GM23338 (cell line): ENCODE measurements at regions not wholly inside any gene's neighbourhood (a gene's known extent, or its start where the extent isn't known, plus 50 kb on each side); places are given as distances from the start of the nearest gene placed in this dataset.

ENCODE experiments used
- ATAC-seq: fragments of 200-7000 bp; cut with Tn5 transposase; 3 replicates; pipeline ENCODE4 v1.9.1; 2020
- DNase-seq: peaks from one replicate; pipeline ENCODE4 v3.0.0-alpha.2; 2015; ENCODE audit warnings: low spot score
- H2AFZ ChIP-seq: fragments of 200-600 bp; sonication (generic); 2 replicates; pipeline ENCODE4 v1.8.0; 2016; ENCODE audit warnings: antibody characterized with exemption, mild to moderate bottlenecking, moderate library complexity
- H3F3A ChIP-seq: fragments of 200-600 bp; sonication (generic); replicated peaks from 2 replicates; pipeline ENCODE4 v1.8.0; 2017; ENCODE audit warnings: antibody characterized with exemption, mixed run types, low read depth
- H3K27ac ChIP-seq: fragments of 200-600 bp; sonication (generic); 2 replicates; pipeline ENCODE4 v1.6.1; 2016; ENCODE audit warnings: low read depth
- H3K27me3 ChIP-seq: fragments of 200-600 bp; sonication (generic); 2 replicates; pipeline ENCODE4 v1.8.0; 2016; ENCODE audit warnings: mild to moderate bottlenecking, mixed run types, moderate library complexity; ENCODE audit not compliant: insufficient read depth
- H3K36me3 ChIP-seq: fragments of 200-600 bp; sonication (generic); 2 replicates; pipeline ENCODE4 v1.8.0; 2016; ENCODE audit warnings: mild to moderate bottlenecking; ENCODE audit not compliant: insufficient read depth
- H3K4me1 ChIP-seq: fragments of 200-600 bp; sonication (generic); 2 replicates; pipeline ENCODE4 v1.8.0; 2016; ENCODE audit warnings: mild to moderate bottlenecking, moderate library complexity; ENCODE audit not compliant: insufficient read depth
- H3K4me2 ChIP-seq: fragments of 200-600 bp; sonication (generic); 2 replicates; pipeline ENCODE4 v1.7.1; 2017; ENCODE audit warnings: mixed run types
- H3K4me3 ChIP-seq: fragments of 200-600 bp; sonication (generic); 2 replicates; pipeline ENCODE4 v1.6.1; 2016; ENCODE audit warnings: mixed run types
- H3K79me2 ChIP-seq: fragments of 200-600 bp; sonication (generic); replicated peaks from 2 replicates; pipeline ENCODE4 v1.8.0; 2017; ENCODE audit warnings: mild to moderate bottlenecking; ENCODE audit not compliant: insufficient read depth
- H3K9me2 ChIP-seq: fragments of 200-600 bp; sonication (generic); 2 replicates; pipeline ENCODE4 v1.8.0; 2017; ENCODE audit not compliant: insufficient read depth
- H4K20me1 ChIP-seq: fragments of 200-600 bp; sonication (generic); replicated peaks from 2 replicates; pipeline ENCODE4 v1.8.0; 2017; ENCODE audit warnings: mild to moderate bottlenecking; ENCODE audit not compliant: insufficient read depth
- H3K27ac Mint-ChIP-seq: 2 replicates; pipeline ENCODE4 v1.8.0; 2020; ENCODE audit warnings: inconsistent platforms, mild to moderate bottlenecking, moderate library complexity, mixed read lengths
- H3K27me3 Mint-ChIP-seq: 3 replicates; pipeline ENCODE4 v1.8.0; 2022; ENCODE audit warnings: low read depth, mild to moderate bottlenecking, moderate library complexity, mixed read lengths, inconsistent platforms; ENCODE audit not compliant: insufficient read depth, poor library complexity
- H3K36me3 Mint-ChIP-seq: 3 replicates; pipeline ENCODE4 v1.8.0; 2021; ENCODE audit warnings: low read depth, mild to moderate bottlenecking, inconsistent platforms, moderate library complexity, mixed read lengths
- H3K4me1 Mint-ChIP-seq: 3 replicates; pipeline ENCODE4 v1.8.0; 2020; ENCODE audit warnings: mild to moderate bottlenecking, inconsistent platforms, mixed read lengths
- H3K4me3 Mint-ChIP-seq: 3 replicates; pipeline ENCODE4 v1.8.0; 2021; ENCODE audit warnings: moderate library complexity, mild to moderate bottlenecking, inconsistent platforms, mixed read lengths
- H3K9me3 Mint-ChIP-seq: 3 replicates; pipeline ENCODE4 v1.8.0; 2020; ENCODE audit warnings: moderate library complexity, mild to moderate bottlenecking, inconsistent platforms, mixed read lengths
- CTCF ChIP-seq, 2 experiments: fragments of 200-600 bp in 1 of 2; sonication (generic) in 1 of 2; conservative IDR thresholded peaks; 2 replicates each; pipeline versions ENCODE4 v1.5.1 to v1.6.1; 2016 to 2017; ENCODE audit warnings: antibody characterized with exemption in 2 of 2, low read depth in 2 of 2, mild to moderate bottlenecking in 2 of 2, moderate library complexity in 1 of 2
- EZH2 ChIP-seq: fragments of 200-600 bp; sonication (generic); IDR thresholded peaks from one replicate; pipeline ENCODE4 v1.8.0; 2017; ENCODE audit warnings: antibody characterized with exemption, mild to moderate bottlenecking, low read depth; ENCODE audit not compliant: unreplicated experiment
- EZH2phosphoT487 ChIP-seq: fragments of 200-600 bp; sonication (generic); IDR thresholded peaks from one replicate; pipeline ENCODE4 v1.8.1; 2018; ENCODE audit warnings: antibody characterized with exemption; ENCODE audit not compliant: unreplicated experiment
- JUNB ChIP-seq: IDR thresholded peaks from one replicate; pipeline ENCODE4 v1.6.1; 2016; ENCODE audit warnings: antibody characterized with exemption; ENCODE audit not compliant: unreplicated experiment
- POLR2AphosphoS5 ChIP-seq: IDR thresholded peaks from 2 replicates; pipeline ENCODE4 v1.6.1; 2016; ENCODE audit warnings: antibody characterized with exemption, low read depth
- REST ChIP-seq: IDR thresholded peaks from one replicate; pipeline ENCODE4 v1.6.1; 2018; ENCODE audit warnings: antibody characterized with exemption; ENCODE audit not compliant: unreplicated experiment
- STAT1 ChIP-seq: IDR thresholded peaks from one replicate; pipeline ENCODE4 v1.6.1; 2016; ENCODE audit warnings: antibody characterized with exemption; ENCODE audit not compliant: unreplicated experiment
- ZNF114 ChIP-seq: fragments of 250-450 bp; sonication (Bioruptor Pico); IDR thresholded peaks from 2 replicates; pipeline ENCODE4 v1.5.0; 2020; ENCODE audit warnings: mild to moderate bottlenecking, moderate library complexity

GRCh38 chr4:125181804-125182203 is 133.0 kb upstream of the FAT4 start (continued):
- TF ChIP-seq REST (no peak), CTCF (conservative IDR thresholded peaks at IDR 0.05; ENCODE audit: low read depth in 2 of 2) (no peak), ZNF114 (CRISPR knock-in tag) (no peak), EZH2 (no peak)

GRCh38 chr4:125179727-125180126 is 135.0 kb upstream of the FAT4 start:
- Mint-ChIP-seq H3K27ac (no peak overlapping the region), H3K4me1 (no peaks in the 10 kb centered on the region), H3K4me3 (no peak overlapping the region), H3K9me3 (no peaks in the 10 kb centered on the region), H3K36me3 (no peaks in the 10 kb centered on the region), H3K27me3 (peaks cover 3% of the 10 kb centered on the region)
- no peak overlapping the region for H2AFZ ChIP-seq
- H3K79me2 ChIP-seq, result no peaks in the 10 kb centered on the region
- DNase-seq (no peak), ATAC-seq (no peak)
- TF ChIP-seq REST (no peak), CTCF (conservative IDR thresholded peaks at IDR 0.05; ENCODE audit: low read depth in 2 of 2) (no peak), POLR2AphosphoS5 (no peak), EZH2phosphoT487 (no peak), ZNF114 (CRISPR knock-in tag) (no peak), STAT1 (no peak), JUNB (no peak)
- H3K4me1 ChIP-seq, result no peaks in the 10 kb centered on the region
- H3K27ac ChIP-seq, result no peak overlapping the region
- no peaks in the 10 kb centered on the region for H3K27me3 ChIP-seq
- no peaks in the 10 kb centered on the region for H3F3A ChIP-seq
- H3K4me3 ChIP-seq, result no peak overlapping the region
- no peak overlapping the region for H3K4me2 ChIP-seq
- H3K36me3 ChIP-seq, result no peaks in the 10 kb centered on the region
- no peaks in the 10 kb centered on the region for H4K20me1 ChIP-seq
- H3K9me2 ChIP-seq, result no peaks in the 10 kb centered on the region
